SH-SY5Y (cell line): ENCODE measurements at regions not wholly inside any gene's neighbourhood (a gene's known extent, or its start where the extent isn't known, plus 50 kb on each side); places are given as distances from the start of the nearest gene placed in this dataset.

Source experiments
- GATA2 ChIP-seq: IDR thresholded peaks from 2 replicates; pipeline ENCODE4 v1.6.1; 2011; ENCODE audit warnings: mild to moderate bottlenecking, low read depth, low read length
- GATA3 ChIP-seq: IDR thresholded peaks from 2 replicates; pipeline ENCODE4 v1.6.1; 2011; ENCODE audit warnings: low read depth, mild to moderate bottlenecking, low read length, moderate library complexity

DNA sequence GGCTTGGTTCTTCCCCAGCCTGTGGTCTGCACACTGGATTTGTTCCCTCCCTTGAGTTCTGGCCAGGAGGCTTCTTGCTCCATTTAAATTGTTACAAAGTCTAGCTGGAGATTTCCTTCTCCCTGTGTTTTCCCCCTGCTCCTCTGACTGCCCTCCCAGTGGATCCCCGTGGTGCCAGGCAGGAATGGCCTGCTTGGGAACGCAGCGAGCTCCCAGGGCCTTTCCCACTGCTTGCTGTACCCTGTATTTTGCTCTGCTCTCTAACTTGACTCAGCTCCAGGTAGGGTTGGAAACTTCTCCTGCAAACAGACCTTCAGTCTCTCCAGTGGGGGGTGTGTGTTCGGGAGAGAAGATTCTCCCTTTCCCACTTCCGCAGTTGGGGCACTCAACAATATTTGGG, 349.2 kb upstream of the FBXO33 start:
- TF ChIP-seq GATA3 (no peak), GATA2 (no peak)
